SK-N-MC (cell line): ENCODE measurements at regions not wholly inside any gene's neighbourhood (a gene's known extent, or its start where the extent isn't known, plus 50 kb on each side); places are given as distances from the start of the nearest gene placed in this dataset.

ENCODE experiments used
- EZH2 ChIP-seq: fragments of 200-600 bp; sonication (generic); IDR thresholded peaks from one replicate; pipeline ENCODE4 v1.6.1; 2017; ENCODE audit warnings: antibody characterized with exemption
- FOXP2 ChIP-seq: optimal IDR thresholded peaks from 2 replicates; pipeline ENCODE3; 2011; ENCODE audit warnings: mild to moderate bottlenecking, moderate library complexity; ENCODE audit not compliant: insufficient read depth; ENCODE audit errors: extremely low read length, control extremely low read depth
- POLR2AphosphoS5 ChIP-seq: IDR thresholded peaks from 2 replicates; pipeline ENCODE4 v1.6.1; 2012; ENCODE audit warnings: mild to moderate bottlenecking, low read depth, low read length, borderline replicate concordance

GRCh38 chr2:163856941-163857340 lies 121.1 kb upstream of the FIGN start:
- TF ChIP-seq EZH2 (no peak), POLR2AphosphoS5 (no peak), FOXP2 (no peak)
